WTC11 (cell line): ENCODE measurements at regions not wholly inside any gene's neighbourhood (a gene's known extent, or its start where the extent isn't known, plus 50 kb on each side); places are given as distances from the start of the nearest gene placed in this dataset.

ENCODE experiments used
- ATAC-seq: fragments of 200-7000 bp; cut with Tn5 transposase; 2 replicates; pipeline ENCODE4 v1.10.0; 2021; ENCODE audit warnings: mild to moderate bottlenecking, moderate library complexity
- CTCF ChIA-PET: fragments of 300-600 bp; sonication (Branson Sonifier 250); formaldehyde crosslinking; loops from one replicate; lab custom pipeline; 2021; ENCODE audit warnings: antibody characterized with exemption; lab: Charles Lee
- POLR2A ChIA-PET: fragments of 350-600 bp; sonication (Branson Sonifier 250); formaldehyde crosslinking; loops from one replicate; lab custom pipeline; 2021; ENCODE audit warnings: antibody characterized with exemption; lab: Charles Lee
- DNase-seq: peaks from one replicate; pipeline ENCODE4 v3.0.0; 2021; ENCODE audit warnings: low spot score
- H3K27ac Mint-ChIP-seq: 2 replicates; pipeline ENCODE4 v1.8.0; 2021; ENCODE audit warnings: mixed read lengths
- H3K27me3 Mint-ChIP-seq: 2 replicates; pipeline ENCODE4 v1.8.0; 2021; ENCODE audit warnings: low read depth, mild to moderate bottlenecking, moderate library complexity, mixed read lengths
- H3K36me3 Mint-ChIP-seq: 2 replicates; pipeline ENCODE4 v1.8.0; 2021; ENCODE audit warnings: mixed read lengths
- H3K4me1 Mint-ChIP-seq: 2 replicates; pipeline ENCODE4 v1.8.0; 2022; ENCODE audit warnings: mixed read lengths
- H3K4me3 Mint-ChIP-seq: 2 replicates; pipeline ENCODE4 v1.8.0; 2021; ENCODE audit warnings: mild to moderate bottlenecking, moderate library complexity, mixed read lengths
- H3K9me3 Mint-ChIP-seq: 2 replicates; pipeline ENCODE4 v1.8.0; 2021; ENCODE audit warnings: mixed read lengths
- ATF1 ChIP-seq: sonication (generic); formaldehyde crosslinking; IDR thresholded peaks from 2 replicates; pipeline ENCODE4 v1.8.1; 2023; ENCODE audit warnings: mild to moderate bottlenecking, moderate library complexity, missing genetic modification reagents
- CREB1 ChIP-seq: sonication (generic); formaldehyde crosslinking; IDR thresholded peaks from 2 replicates; pipeline ENCODE4 v1.8.0; 2023; ENCODE audit warnings: mild to moderate bottlenecking, missing genetic modification reagents
- ESRRA ChIP-seq: sonication (generic); formaldehyde crosslinking; IDR thresholded peaks from 2 replicates; pipeline ENCODE4 v1.8.1; 2022; ENCODE audit warnings: mild to moderate bottlenecking, missing genetic modification reagents, borderline replicate concordance
- ETV6 ChIP-seq: sonication (generic); formaldehyde crosslinking; IDR thresholded peaks from 2 replicates; pipeline ENCODE4 v1.8.1; 2022; ENCODE audit warnings: mild to moderate bottlenecking, missing genetic modification reagents
- FOXJ3 ChIP-seq: sonication (generic); formaldehyde crosslinking; IDR thresholded peaks from 2 replicates; pipeline ENCODE4 v1.9.0; 2021; ENCODE audit warnings: missing genetic modification reagents, mild to moderate bottlenecking, borderline replicate concordance
- GABPB1 ChIP-seq: sonication (generic); formaldehyde crosslinking; IDR thresholded peaks from 2 replicates; pipeline ENCODE4 v1.8.1; 2023; ENCODE audit warnings: mild to moderate bottlenecking, missing genetic modification reagents
- IRF1 ChIP-seq: sonication (generic); formaldehyde crosslinking; IDR thresholded peaks from 2 replicates; pipeline ENCODE4 v1.8.0; 2023; ENCODE audit warnings: missing genetic modification reagents
- JAZF1 ChIP-seq: fragments of 250-450 bp; sonication (Bioruptor Pico); IDR thresholded peaks from 2 replicates; pipeline ENCODE4 v1.9.0; 2021; ENCODE audit warnings: moderate library complexity, mild to moderate bottlenecking, inconsistent platforms
- JUN ChIP-seq: sonication (generic); formaldehyde crosslinking; IDR thresholded peaks from 2 replicates; pipeline ENCODE4 v1.8.0; 2023; ENCODE audit warnings: mild to moderate bottlenecking, missing genetic modification reagents
- NFE2L1 ChIP-seq: sonication (generic); formaldehyde crosslinking; IDR thresholded peaks from 2 replicates; pipeline ENCODE4 v1.8.1; 2023; ENCODE audit warnings: missing genetic modification reagents
- NFYB ChIP-seq: sonication (generic); formaldehyde crosslinking; conservative IDR thresholded peaks from 2 replicates; pipeline ENCODE4 v1.8.0; 2022; ENCODE audit warnings: low read depth, missing genetic modification reagents
- NR1H2 ChIP-seq: sonication (generic); formaldehyde crosslinking; IDR thresholded peaks from 2 replicates; pipeline ENCODE4 v1.9.0; 2021; ENCODE audit warnings: mild to moderate bottlenecking, moderate library complexity, missing genetic modification reagents
- OVOL2 ChIP-seq: fragments of 250-450 bp; sonication (Bioruptor Pico); IDR thresholded peaks from 2 replicates; pipeline ENCODE4 v1.9.0; 2021; ENCODE audit warnings: mild to moderate bottlenecking, borderline replicate concordance
- PRRX2 ChIP-seq: fragments of 250-450 bp; sonication (Bioruptor Pico); IDR thresholded peaks from 2 replicates; pipeline ENCODE4 v1.8.0; 2021; ENCODE audit warnings: mild to moderate bottlenecking
- RORB ChIP-seq: fragments of 250-450 bp; sonication (Bioruptor Pico); IDR thresholded peaks from 2 replicates; pipeline ENCODE4 v1.9.0; 2021; ENCODE audit warnings: mild to moderate bottlenecking
- TEAD1 ChIP-seq: sonication (generic); formaldehyde crosslinking; IDR thresholded peaks from 2 replicates; pipeline ENCODE4 v1.8.0; 2022; ENCODE audit warnings: mild to moderate bottlenecking, missing genetic modification reagents
- TEAD4 ChIP-seq: sonication (generic); formaldehyde crosslinking; IDR thresholded peaks from 2 replicates; pipeline ENCODE4 v1.8.0; 2022; ENCODE audit warnings: mild to moderate bottlenecking, missing genetic modification reagents
- USF1 ChIP-seq: sonication (generic); formaldehyde crosslinking; IDR thresholded peaks from 2 replicates; pipeline ENCODE4 v1.8.0; 2022; ENCODE audit warnings: mild to moderate bottlenecking, missing genetic modification reagents
- ZBTB43 ChIP-seq: sonication (generic); formaldehyde crosslinking; IDR thresholded peaks from 2 replicates; pipeline ENCODE4 v1.8.1; 2023; ENCODE audit warnings: mild to moderate bottlenecking, missing genetic modification reagents
- ZNF138 ChIP-seq: sonication (generic); formaldehyde crosslinking; conservative IDR thresholded peaks from 2 replicates; pipeline ENCODE4 v1.8.1; 2022; ENCODE audit warnings: mild to moderate bottlenecking, moderate library complexity, missing genetic modification reagents
- ZNF263 ChIP-seq: sonication (generic); formaldehyde crosslinking; IDR thresholded peaks from 2 replicates; pipeline ENCODE4 v1.8.1; 2022; ENCODE audit warnings: low read depth, mild to moderate bottlenecking, moderate library complexity, missing genetic modification reagents
- ZNF281 ChIP-seq: sonication (generic); formaldehyde crosslinking; IDR thresholded peaks from 2 replicates; pipeline ENCODE4 v1.8.0; 2023; ENCODE audit warnings: mild to moderate bottlenecking, missing genetic modification reagents
- ZNF317 ChIP-seq: sonication (generic); formaldehyde crosslinking; IDR thresholded peaks from 2 replicates; pipeline ENCODE4 v1.8.1; 2023; ENCODE audit warnings: low read depth, mild to moderate bottlenecking, moderate library complexity, missing genetic modification reagents, borderline replicate concordance
- ZNF396 ChIP-seq: fragments of 250-450 bp; sonication (Bioruptor Pico); IDR thresholded peaks from 2 replicates; pipeline ENCODE4 v1.8.0; 2021; ENCODE audit warnings: mild to moderate bottlenecking, moderate library complexity, borderline replicate concordance
- ZNF425 ChIP-seq: fragments of 250-450 bp; sonication (Bioruptor Pico); conservative IDR thresholded peaks from 2 replicates; pipeline ENCODE4 v1.9.0; 2021; ENCODE audit warnings: mild to moderate bottlenecking
- ZSCAN18 ChIP-seq: fragments of 250-450 bp; sonication (Bioruptor Pico); IDR thresholded peaks from 2 replicates; pipeline ENCODE4 v2.1.2; 2022; ENCODE audit warnings: mild to moderate bottlenecking, moderate library complexity

GRCh38 chr12:87491598-87491997, 537.6 kb downstream of the C12orf50 start:
- H3K9me3 Mint-ChIP-seq, result peaks cover 11% of the 10 kb centered on the region
- no peak overlapping the region for H3K27ac Mint-ChIP-seq
- no peaks in the 10 kb centered on the region for H3K4me1 Mint-ChIP-seq
- DNase-seq, result no peak
- no peak for TF ChIP-seq FOXJ3 (CRISPR knock-in tag)
- no peak for TF ChIP-seq NR1H2 (CRISPR knock-in tag)
- no peak for TF ChIP-seq NFE2L1 (CRISPR knock-in tag)
- TF ChIP-seq NFYB (CRISPR knock-in tag), result no peak
- no peak for TF ChIP-seq ATF1 (CRISPR knock-in tag)
- no peak for TF ChIP-seq ZNF281 (CRISPR knock-in tag)
- no peak for TF ChIP-seq ETV6 (CRISPR knock-in tag)
- no peak for TF ChIP-seq ESRRA (CRISPR knock-in tag)
- no peak for TF ChIP-seq ZNF138 (CRISPR knock-in tag)
- no peak for TF ChIP-seq JAZF1 (CRISPR knock-in tag)
- no peak for TF ChIP-seq JUN
- no peak for TF ChIP-seq IRF1 (CRISPR knock-in tag)
- no peak for TF ChIP-seq GABPB1
- TF ChIP-seq ZSCAN18 (CRISPR knock-in tag), result no peak
- TF ChIP-seq PRRX2 (CRISPR knock-in tag), result no peak
- no peak for TF ChIP-seq RORB (CRISPR knock-in tag)
- TF ChIP-seq CREB1, result no peak
- no peak for TF ChIP-seq ZNF317 (CRISPR knock-in tag)
- TF ChIP-seq TEAD1, result no peak
- TF ChIP-seq, all 79 proteins: peak for 0
- ChIA-PET CTCF (no interaction called here), POLR2A (no interaction called here)
- no peak for ATAC-seq
- Mint-ChIP-seq H3K4me3 (no peak overlapping the region), H3K27me3 (no peaks in the 10 kb centered on the region), H3K36me3 (no peaks in the 10 kb centered on the region)

GRCh38 chr12:87491089-87491488, 538.1 kb downstream of the C12orf50 start:
- Mint-ChIP-seq H3K9me3 (peaks cover 11% of the 10 kb centered on the region), H3K27me3 (no peaks in the 10 kb centered on the region), H3K4me1 (no peaks in the 10 kb centered on the region), H3K27ac (no peak overlapping the region), H3K4me3 (no peak overlapping the region), H3K36me3 (no peaks in the 10 kb centered on the region)
- DNase-seq, result no peak
- POLR2A ChIA-PET, result no interaction called here
- CTCF ChIA-PET, result no interaction called here
- no peak for ATAC-seq
- TF ChIP-seq ZBTB43 (CRISPR knock-in tag) (no peak), USF1 (CRISPR knock-in tag) (no peak), NR1H2 (CRISPR knock-in tag) (no peak), ZNF396 (no peak), ZNF263 (no peak), OVOL2 (CRISPR knock-in tag) (no peak), TEAD4 (CRISPR knock-in tag) (no peak), ZNF425 (CRISPR knock-in tag) (no peak)
